ENCODE measurements at regions not wholly inside any gene's neighbourhood (a gene's known extent, or its start where the extent isn't known, plus 50 kb on each side); places are given as distances from the start of the nearest gene placed in this dataset.

GRCh38 chr5:109937951-109938350 is 248.2 kb downstream of the MAN2A1 start:
- Histone ChIP-seq H4K20me1 (replicated peaks; ENCODE audit: control insufficient read depth, extremely low read depth, insufficient read depth, low read length) (no peaks in the 10 kb centered on the region), H3K27me3 (ENCODE audit: control insufficient read depth in 2 of 2, insufficient read depth in 2 of 2, low read length in 2 of 2) (no peaks in the 10 kb centered on the region), H3K9me3 (replicated peaks; ENCODE audit: control insufficient read depth, insufficient read depth, low read length) (no peaks in the 10 kb centered on the region), H3K4me3 (replicated peaks in 1 of 3; ENCODE audit: insufficient read depth in 1 of 3, low read depth in 1 of 3, low read length in 3 of 3) (no peak overlapping the region), H3K4me2 (ENCODE audit: insufficient read depth, low read length) (no peak overlapping the region), H3K27ac (ENCODE audit: insufficient read depth, low read depth, low read length) (no peak overlapping the region), H3K4me1 (ENCODE audit: control insufficient read depth, extremely low read depth, insufficient read depth, low read length) (no peaks in the 10 kb centered on the region), H3K36me3 (ENCODE audit: control insufficient read depth in 2 of 2, extremely low read depth in 1 of 2, insufficient read depth in 2 of 2, low read length in 2 of 2) (no peaks in the 10 kb centered on the region), H3K9me1 (replicated peaks; ENCODE audit: control insufficient read depth, extremely low read depth, insufficient read depth, low read length) (no peaks in the 10 kb centered on the region), H2AFZ (ENCODE audit: low read depth, low read length) (no peak overlapping the region), H3K9ac (replicated peaks; ENCODE audit: extremely low read depth, insufficient read depth, low read length) (no peak overlapping the region), H3K79me2 (ENCODE audit: control insufficient read depth, insufficient read depth, low read length) (no peaks in the 10 kb centered on the region)
- ChIA-PET CTCF (no interaction called here), POLR2A (no interaction called here)
- TF ChIP-seq JUN (IDR thresholded peaks at IDR 0.05; ENCODE audit: borderline replicate concordance, insufficient read depth, insufficient read length, low read depth) (no peak), POLR2AphosphoS5 (IDR thresholded peaks at IDR 0.05; ENCODE audit: insufficient read depth, low read depth, low read length) (no peak), POLR2A (IDR thresholded peaks at IDR 0.05; ENCODE audit: low read depth, low read length) (no peak)
- DNase-seq (ENCODE audit: low read depth, low spot score) (no peak), FAIRE-seq (no peak)
- intact Hi-C loops (cut with micrococcal nuclease) (no loop called here), dilution Hi-C loops (cut with MboI; ENCODE audit: extremely low pct_ligation_motif_present, low sequenced_read_pairs) (no loop called here)
- BruUV-seq (replicated peaks) = no TSS peak

- FAIRE-seq (no peak), DNase-seq (ENCODE audit: low read depth, low spot score) (no peak)
- Histone ChIP-seq H2AFZ (ENCODE audit: low read depth, low read length) (no peak overlapping the region), H3K4me3 (replicated peaks in 1 of 3; ENCODE audit: insufficient read depth in 1 of 3, low read depth in 1 of 3, low read length in 3 of 3) (no peak overlapping the region), H3K4me1 (ENCODE audit: control insufficient read depth, extremely low read depth, insufficient read depth, low read length) (no peaks in the 10 kb centered on the region), H3K4me2 (ENCODE audit: insufficient read depth, low read length) (no peak overlapping the region), H3K9ac (replicated peaks; ENCODE audit: extremely low read depth, insufficient read depth, low read length) (no peak overlapping the region), H4K20me1 (replicated peaks; ENCODE audit: control insufficient read depth, extremely low read depth, insufficient read depth, low read length) (no peaks in the 10 kb centered on the region), H3K36me3 (ENCODE audit: control insufficient read depth in 2 of 2, extremely low read depth in 1 of 2, insufficient read depth in 2 of 2, low read length in 2 of 2) (no peaks in the 10 kb centered on the region), H3K9me1 (replicated peaks; ENCODE audit: control insufficient read depth, extremely low read depth, insufficient read depth, low read length) (no peaks in the 10 kb centered on the region), H3K27me3 (ENCODE audit: control insufficient read depth in 2 of 2, insufficient read depth in 2 of 2, low read length in 2 of 2) (no peaks in the 10 kb centered on the region), H3K27ac (ENCODE audit: insufficient read depth, low read depth, low read length) (no peak overlapping the region), H3K79me2 (ENCODE audit: control insufficient read depth, insufficient read depth, low read length) (no peaks in the 10 kb centered on the region), H3K9me3 (replicated peaks; ENCODE audit: control insufficient read depth, insufficient read depth, low read length) (no peaks in the 10 kb centered on the region)
- BruUV-seq (replicated peaks) = no TSS peak
- dilution Hi-C loops (cut with MboI; ENCODE audit: extremely low pct_ligation_motif_present, low sequenced_read_pairs) (no loop called here), intact Hi-C loops (cut with micrococcal nuclease) (no loop called here)
- ChIA-PET POLR2A (no interaction called here), CTCF (interaction anchor here (1.3 kb wide), 1 partner anchor 8 kb away, joined by 3 read pairs; no protein-coding TSS in a partner anchor)
- TF ChIP-seq GATA2 (IDR thresholded peaks at IDR 0.05; ENCODE audit: insufficient read depth, insufficient read length, low read depth, low read length) = no peak
- TF ChIP-seq CTCF (IDR thresholded peaks at IDR 0.05; ENCODE audit: extremely low read depth in 1 of 2, insufficient read depth in 1 of 2, low read depth in 1 of 2, low read length in 2 of 2) = no peak
- TF ChIP-seq MAX (IDR thresholded peaks at IDR 0.05; ENCODE audit: insufficient read depth, insufficient read length) = no peak
- no peak for TF ChIP-seq MYC (IDR thresholded peaks at IDR 0.05; ENCODE audit: low read depth, low read length)
- TF ChIP-seq POLR2A (IDR thresholded peaks at IDR 0.05; ENCODE audit: low read depth, low read length) = no peak
- no peak for TF ChIP-seq EZH2 (IDR thresholded peaks at IDR 0.05; ENCODE audit: borderline replicate concordance, low read depth, low read length, severe bottlenecking)
- TF ChIP-seq FOS (IDR thresholded peaks at IDR 0.05; ENCODE audit: borderline replicate concordance, insufficient read depth, low read length) = no peak
- no peak for TF ChIP-seq JUN (IDR thresholded peaks at IDR 0.05; ENCODE audit: borderline replicate concordance, insufficient read depth, insufficient read length, low read depth)
- no peak for TF ChIP-seq POLR2AphosphoS5 (IDR thresholded peaks at IDR 0.05; ENCODE audit: insufficient read depth, low read depth, low read length)
Observed at GRCh38 chr5:109938453-109938852, 248.7 kb downstream of the MAN2A1 start.

All from endothelial cell of umbilical vein (primary cell).